Peyer's patch (tissue), 4 donors: ENCODE measurements at regions not wholly inside any gene's neighbourhood (a gene's known extent, or its start where the extent isn't known, plus 50 kb on each side); places are given as distances from the start of the nearest gene placed in this dataset.

Source experiments
- CTCF ChIP-seq, 6 experiments: fragments of 450-650 bp in 4 of 6; fragments of 200-600 bp in 2 of 6; sonication (generic) in 1 of 6; IDR thresholded peaks; one replicate each; pipeline ENCODE4 v1.5.1; 2017 to 2019; ENCODE audit warnings: antibody characterized with exemption in 6 of 6, mild to moderate bottlenecking in 3 of 6, moderate library complexity in 1 of 6
- POLR2A ChIP-seq, 2 donors: fragments of 450-650 bp; IDR thresholded peaks; one replicate each; pipeline ENCODE4 v1.5.1; 2017; ENCODE audit warnings: antibody characterized with exemption in 2 of 2, mild to moderate bottlenecking in 2 of 2, moderate library complexity in 2 of 2

- TF ChIP-seq POLR2A (IDR thresholded peaks at IDR 0.05) (no peak), CTCF (IDR thresholded peaks at IDR 0.05) (no peak)
Measured at GRCh38 chr16:54783980-54784379, 146.7 kb upstream of the IRX5 start.
